Hindlimb muscle (tissue), 1 donor: ENCODE measurements at regions not wholly inside any gene's neighbourhood (a gene's known extent, or its start where the extent isn't known, plus 50 kb on each side); places are given as distances from the start of the nearest gene placed in this dataset.
A peak's percentile ranks its signal among the peaks of the same experiment; 100 is the strongest.

Experiments used
- DNase-seq: peaks from one replicate; pipeline ENCODE4 v3.0.0-alpha.2; 2013

DNA sequence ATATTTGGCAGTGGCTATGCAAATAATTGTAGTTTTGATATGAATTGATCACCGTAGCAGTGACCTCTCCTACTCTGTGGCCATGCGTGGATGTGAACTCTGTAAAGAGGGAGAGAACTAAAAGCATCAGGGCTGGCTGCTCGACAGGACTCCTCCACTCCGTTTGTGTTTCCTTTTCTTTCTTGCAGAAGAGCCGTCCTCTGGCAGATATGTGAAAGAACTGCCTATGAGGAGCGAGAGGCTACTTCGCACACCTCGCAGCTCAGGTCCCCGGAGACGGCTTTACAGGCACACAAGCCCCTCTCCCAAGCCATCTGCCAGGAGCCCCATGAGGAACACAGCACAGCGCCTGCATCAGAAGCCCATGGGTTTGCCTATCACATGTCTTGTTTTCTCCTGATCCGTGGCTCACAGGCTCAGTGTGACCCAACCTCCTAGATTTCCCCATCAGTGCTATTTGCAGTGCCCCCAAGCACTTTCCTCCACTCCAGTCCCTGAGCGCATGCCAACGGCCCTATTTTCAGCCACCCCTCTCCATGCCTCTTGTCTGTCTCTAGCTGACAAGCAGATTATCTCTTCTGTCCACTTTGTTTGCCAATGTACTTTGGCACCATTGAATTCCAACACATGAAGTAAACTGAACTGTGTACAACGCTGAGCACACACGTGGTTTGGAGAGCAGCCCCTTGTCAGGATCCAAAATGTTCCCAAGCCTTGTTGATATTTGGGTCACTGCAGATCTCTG is 164.3 kb upstream of the AKR1E2 start:
- DNase-seq = no peak

DNA sequence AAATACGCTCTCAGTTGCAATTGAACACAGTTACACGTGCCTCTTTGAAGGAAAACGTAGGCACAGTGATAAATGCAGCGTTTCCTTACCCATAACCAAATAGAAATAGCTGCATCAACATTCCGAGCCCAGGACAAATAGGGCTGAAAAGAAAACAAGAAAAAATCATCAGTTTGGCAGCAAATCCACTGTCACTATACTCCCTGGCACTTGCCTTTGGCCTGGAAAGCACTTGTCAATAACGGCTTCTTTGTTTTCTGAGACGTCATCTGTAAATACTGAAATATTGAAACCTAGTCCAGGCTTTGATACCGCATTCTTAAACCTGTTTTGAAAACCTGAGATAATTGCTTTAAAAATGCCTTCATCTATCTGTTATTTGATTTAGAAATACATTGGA is 167.2 kb upstream of the AKR1E2 start:
- no peak for DNase-seq

DNA sequence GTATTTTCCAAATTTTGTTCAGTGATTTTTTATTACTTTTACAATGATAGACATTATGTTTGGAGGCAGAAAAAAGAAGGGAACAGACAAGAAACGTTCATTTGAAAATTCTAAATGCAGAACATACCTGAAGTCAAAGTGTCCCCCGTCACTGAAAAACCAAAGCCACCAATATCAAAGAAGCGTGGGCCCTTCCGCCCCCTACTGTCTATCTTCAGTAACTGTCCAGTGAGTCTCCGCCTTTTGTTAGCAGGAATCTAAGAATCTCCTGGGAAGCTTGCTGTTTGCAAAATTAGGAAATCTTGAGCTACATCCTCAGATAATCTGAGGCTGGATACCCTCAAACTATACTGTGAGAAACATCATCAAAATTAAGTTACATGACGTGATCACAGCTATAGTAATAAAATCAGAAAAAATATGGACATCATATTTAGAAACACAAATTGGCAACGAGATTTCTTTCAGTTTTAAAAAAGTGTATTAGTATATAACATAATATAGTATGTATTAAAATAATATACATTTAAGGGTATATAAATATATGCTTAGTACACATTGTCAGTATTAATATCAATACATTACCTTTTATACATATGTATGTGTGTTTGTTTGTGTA is 169.3 kb upstream of the AKR1E2 start:
- DNase-seq = no peak

DNA sequence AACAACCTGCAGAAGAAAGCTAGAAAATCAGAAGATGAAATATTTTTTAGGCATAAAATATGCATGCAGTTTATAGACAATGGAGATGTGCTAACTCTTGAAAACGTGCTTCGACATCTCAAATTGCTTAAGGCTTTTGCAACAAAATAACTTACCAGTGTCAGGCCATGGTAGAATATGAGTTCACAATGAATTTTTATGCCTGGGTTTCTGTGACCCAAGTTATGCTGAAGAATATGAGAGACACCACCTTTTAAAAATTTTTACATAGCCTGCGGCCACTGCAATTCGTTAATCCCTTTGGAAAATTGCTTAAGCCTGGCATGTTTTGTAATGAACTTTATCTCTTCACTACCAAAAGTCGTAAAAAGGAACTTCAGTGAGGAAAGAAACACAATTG is 170.1 kb upstream of the AKR1E2 start:
- no peak for DNase-seq

DNA sequence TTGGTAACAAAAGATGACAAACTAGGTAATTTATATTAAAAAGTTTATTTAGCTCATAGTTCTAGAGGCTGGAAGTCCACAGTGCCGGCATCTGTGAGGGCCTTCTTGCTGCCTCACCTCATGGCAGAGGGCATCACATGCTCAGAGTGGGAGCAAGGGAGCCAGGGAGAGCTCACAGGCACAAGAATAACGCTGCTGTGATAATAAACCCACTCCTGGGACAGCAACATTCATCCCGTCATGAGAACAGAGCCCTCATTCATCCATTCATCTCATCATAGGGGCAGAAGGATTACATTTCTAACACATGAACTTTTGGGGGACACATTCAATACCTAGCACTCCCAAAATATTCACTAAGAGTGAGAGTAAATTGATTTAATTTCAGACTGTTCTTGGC is 170.6 kb upstream of the AKR1E2 start:
- DNase-seq = no peak

DNA sequence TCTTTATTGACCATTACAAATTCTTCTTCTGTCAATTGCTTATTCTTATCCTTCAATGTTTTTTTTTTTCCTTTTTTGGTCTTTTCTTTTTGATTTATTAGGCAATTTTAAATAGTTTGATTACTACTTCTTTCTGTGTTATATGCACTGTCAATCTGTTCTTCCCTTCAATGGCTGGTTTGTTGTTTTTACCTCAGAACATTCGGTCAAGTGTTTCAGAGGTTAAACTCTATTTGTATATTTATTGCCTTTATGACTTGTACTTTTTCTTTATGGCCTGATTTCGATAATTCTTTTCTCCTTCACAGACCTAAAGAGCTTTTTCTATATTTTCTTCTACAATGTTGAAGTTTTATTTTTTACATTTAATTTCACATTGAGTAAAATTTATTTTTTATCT is 171.5 kb upstream of the AKR1E2 start:
- no peak for DNase-seq

DNA sequence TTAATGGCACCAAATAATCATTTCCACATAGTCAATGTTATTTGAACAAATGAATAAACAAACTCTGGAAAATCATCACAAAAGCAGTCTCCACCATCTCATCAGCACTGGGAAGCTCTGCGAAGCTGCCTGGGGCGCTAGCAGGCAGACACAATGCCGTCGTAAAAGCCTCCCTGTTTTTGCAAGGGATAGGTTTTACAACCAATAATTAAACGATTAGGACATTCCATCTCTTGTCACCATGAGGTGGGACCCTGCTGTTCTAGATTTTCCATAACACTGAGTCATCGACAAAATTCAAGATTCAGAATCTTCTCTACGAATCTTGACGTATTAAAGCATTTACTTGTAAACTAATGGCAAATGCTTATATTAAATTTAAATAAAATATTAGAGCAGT is 172.8 kb upstream of the AKR1E2 start:
- no peak for DNase-seq

DNA sequence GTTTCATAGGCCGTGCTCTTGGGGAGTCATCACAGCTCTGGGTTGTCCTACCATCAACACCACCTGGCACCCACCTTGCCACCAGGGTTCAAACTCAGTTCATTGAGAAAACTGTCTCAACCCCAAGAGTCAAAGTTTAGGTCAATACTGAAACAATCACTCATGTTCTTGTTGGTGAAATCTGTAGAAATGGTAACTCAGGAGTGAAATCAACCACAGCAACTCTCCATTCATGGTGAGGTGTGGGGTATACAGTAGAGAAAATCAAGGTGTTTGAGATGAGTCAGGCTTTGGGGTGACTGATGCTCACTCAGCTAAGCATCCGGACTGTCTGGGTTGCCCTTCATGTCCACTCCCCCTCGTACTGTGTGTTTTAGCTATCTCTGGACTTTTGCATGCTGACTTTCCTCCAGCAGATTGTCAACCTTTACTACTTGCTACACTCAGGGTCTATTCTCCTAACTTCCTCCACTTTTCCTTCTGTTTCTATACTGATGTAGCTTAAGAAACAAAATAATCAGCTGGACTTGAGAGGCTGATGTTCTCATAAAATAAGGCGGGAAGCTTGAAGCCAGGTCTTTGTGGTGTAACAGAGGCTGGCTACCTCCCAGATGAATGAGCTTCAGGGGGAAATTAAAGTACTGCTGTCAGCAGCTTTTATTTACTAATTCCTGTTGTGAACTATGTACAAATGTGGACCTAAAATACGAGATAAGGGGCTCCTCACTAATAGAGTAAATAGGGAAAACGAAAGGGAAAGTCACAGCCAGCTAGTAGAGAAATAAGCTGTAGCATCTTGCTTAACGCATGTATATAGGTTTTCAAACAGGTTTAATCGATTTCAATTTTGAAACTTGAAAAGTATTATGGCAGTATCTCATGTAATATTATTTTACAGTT is 173.6 kb upstream of the AKR1E2 start:
- DNase-seq = no peak

DNA sequence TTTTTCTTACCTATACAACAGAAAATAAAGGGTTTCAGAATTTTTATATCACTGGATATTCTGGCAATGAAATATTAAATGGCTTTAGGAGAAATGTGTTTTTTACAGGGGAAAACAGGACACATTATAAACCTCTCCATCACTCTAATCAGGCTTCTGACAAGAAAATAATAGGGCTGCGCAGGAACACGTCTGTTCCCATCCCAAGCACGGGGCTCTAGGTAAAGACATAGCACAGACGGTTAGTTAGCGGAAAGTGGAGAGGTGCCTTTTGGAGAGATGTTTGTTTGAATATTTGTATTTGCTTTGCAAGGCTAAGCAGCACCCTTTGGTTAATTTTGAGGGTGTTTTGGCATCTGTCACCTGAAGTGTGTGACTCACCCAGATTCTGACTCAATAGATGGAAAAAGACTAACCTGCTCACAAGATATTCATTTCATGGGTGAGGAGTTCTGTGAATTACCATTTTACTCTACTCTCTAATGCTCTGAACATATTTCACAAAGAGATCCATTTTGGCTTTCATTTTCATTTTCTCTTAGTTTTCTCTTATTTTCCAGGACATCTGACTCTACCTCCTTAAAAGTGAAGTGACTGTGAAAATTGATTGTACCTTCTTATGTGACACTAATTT is 174.5 kb upstream of the AKR1E2 start:
- no peak for DNase-seq

DNA sequence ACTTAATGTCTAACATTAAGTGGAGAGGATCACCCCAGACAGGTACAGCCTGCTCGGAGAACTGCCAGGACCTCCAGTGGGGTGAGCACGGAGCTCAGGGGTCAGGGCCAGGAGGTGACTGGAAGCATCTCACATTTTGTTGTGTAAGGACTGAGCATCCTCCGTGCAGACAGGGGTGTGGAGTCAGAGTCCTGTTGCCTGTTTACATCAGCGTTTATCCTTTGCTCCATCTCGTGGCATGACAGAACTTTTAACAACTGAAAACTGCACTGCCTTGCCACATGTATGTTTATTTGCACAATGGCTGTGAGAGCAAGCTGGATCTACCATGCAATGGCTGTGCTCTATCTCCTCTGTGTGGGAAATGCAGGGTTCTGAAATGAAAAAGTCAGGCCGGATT is 175.4 kb upstream of the AKR1E2 start:
- peak; percentile 37 for DNase-seq

DNA sequence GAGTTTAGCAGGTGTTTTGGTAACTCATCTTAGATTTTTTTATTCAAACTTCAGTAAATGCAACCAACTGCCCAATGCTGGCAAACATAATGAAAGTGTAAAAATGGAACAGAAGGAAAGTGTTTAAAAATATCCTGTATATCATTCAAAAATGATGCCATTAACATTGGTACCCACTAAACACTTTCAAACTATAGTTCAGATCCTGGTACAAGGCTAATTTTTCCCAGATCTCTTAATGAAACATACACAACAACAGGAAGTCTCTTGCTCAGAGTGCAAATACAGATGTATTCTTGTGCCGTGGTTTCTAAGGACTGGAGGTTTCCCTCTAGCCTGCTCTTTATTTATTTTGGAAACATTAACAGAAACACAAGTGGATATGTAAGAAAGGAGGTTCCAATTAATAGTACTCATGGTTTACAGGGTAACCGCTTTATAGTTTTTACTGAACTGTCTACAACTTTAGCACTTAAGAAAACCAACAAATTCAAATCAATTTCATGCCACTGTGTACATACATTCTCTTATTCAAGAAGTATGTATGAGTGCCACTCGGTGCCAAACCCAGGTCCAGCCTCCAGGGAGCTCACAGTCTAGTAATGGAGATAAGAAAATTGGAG is 176.0 kb upstream of the AKR1E2 start:
- no peak for DNase-seq

DNA sequence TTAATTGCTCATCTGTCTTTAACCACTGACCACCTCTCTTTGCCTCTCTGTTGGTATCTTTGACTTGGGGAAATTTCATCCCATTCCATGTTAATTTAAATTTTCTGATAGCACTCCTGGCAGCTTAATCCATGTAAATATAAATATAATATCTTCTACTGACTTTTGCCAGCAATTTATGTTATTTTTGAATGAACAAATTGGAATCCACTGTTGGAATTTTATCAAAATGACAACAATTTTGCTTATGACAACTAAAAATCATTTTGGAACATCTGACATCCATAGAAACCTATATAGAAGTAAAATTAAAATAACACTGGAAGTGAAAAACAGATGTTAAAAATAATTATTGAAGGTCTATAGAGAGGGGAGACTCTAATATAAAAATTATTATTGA is 176.5 kb upstream of the AKR1E2 start:
- no peak for DNase-seq

DNA sequence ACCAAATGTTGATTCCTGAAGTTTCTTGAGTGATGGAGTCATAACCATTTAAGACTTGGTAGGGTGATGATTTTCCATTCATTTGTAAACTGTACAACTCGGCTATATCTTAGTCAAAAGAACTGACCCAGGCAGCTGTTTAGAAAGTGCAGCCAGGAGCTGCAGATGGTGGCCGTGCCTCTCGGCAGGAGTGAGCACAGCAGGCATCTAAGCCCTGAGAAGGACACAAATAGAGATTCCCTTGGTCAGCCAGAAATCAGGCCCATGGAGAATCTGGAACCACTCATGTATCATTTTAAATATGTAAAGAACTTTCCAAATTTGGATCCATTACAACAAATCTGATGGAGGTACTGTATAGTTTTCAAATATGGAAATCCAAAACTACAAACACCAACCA is 177.0 kb upstream of the AKR1E2 start:
- no peak for DNase-seq

DNA sequence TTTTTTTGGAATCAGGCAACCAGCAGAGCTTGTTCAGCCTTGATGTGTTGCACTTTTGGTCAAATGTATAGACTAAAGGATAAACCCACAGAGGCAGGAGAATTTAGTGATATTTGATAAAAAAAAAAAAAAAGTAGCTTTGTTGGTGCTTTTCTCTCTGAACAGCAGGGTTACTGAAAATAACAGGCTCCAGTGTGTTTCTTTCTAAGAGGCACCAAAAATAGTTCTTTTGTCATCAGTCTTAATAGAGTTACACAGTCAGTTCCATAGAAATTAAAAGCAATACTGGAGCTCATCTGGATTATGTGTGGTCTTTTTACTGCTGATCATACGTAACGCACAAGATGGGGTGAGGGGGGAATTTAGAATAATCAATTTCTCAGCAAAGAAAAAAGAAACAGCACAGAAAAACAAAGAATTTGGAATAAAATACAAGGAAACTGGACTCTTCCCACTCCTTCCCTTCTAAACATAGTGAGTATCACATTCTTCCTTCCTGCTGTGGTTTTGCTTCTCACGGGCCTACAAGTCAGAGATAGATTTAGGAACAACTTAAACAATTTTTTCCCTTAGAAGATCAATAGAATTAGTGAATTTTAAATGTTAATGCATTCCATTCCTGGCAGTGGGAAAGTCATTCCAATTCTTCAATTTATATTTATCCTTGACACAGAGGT is 178.8 kb upstream of the AKR1E2 start:
- no peak for DNase-seq

DNA sequence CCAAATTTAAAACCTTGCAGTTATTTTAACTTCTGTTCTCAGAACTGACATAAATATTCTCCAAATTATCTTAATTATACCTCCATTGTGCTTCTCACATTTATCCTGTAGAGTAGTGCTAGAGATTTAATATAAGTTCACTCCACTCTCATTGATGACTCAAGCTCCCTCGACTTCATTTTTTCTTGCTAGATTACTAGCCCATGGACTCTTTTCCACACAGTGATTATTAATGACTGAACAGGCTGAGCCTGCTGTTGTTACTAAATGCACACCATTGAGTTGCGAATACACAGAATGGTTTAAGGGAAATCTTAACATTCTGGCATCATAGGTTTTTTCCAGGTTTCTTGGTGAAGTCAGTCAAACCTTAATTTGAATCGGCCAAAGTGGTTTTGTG is 179.5 kb upstream of the AKR1E2 start:
- no peak for DNase-seq

DNA sequence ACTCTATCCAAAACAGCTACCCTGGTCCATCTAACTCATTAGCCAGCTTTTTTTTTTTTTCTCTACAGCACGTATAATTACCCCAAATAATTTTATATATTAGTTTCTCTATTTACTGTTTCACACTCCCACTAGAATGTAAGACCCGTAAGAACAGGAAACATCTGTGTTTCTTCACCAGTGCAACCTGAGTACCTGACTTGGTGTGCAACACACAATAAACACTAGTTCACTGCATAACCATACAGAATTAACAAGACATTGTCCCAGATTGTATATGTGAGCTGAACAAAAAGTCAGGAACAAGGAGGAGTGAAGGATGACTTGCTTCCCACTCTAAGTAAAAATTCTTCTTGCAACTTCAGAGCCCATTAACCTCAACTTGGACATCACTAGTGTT is 180.2 kb upstream of the AKR1E2 start:
- no peak for DNase-seq

DNA sequence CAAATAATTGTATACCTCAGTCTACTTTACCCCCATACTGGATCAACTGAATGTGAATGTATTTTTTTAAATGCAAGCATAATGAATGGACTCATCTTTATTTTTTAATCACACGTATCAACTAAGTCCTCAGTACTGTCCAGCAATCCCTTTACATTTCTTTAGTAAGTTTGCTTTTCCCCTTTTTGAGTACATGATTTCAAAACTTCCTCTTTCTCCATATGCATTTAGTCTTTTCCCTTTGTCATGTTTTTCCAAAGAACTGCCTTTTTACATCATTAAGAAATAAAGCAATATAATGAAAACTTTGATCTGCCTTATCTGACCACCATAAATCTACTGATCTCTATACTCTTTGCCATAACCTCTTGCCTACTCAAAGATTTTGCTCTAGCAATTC is 182.5 kb upstream of the AKR1E2 start:
- DNase-seq = no peak

DNA sequence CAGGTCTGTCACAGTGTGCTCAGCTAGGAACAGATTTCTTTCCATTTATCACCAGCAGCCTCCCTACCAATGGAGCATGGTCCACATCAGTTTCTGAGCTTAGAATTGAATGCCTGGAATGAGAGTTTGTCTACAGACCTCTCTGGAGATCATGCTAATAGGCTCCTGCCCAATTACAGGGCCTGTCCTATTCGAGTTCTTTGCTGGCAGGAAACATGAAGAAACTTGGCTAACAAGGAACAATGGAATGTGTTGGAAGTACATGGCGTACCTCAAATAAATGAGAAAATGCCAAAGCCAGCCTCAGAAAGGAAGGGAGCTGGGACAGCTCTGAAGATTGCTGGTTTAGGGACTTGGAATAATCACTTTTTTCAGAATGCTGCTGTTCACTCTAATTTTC is 186.0 kb upstream of the AKR1E2 start:
- no peak for DNase-seq

DNA sequence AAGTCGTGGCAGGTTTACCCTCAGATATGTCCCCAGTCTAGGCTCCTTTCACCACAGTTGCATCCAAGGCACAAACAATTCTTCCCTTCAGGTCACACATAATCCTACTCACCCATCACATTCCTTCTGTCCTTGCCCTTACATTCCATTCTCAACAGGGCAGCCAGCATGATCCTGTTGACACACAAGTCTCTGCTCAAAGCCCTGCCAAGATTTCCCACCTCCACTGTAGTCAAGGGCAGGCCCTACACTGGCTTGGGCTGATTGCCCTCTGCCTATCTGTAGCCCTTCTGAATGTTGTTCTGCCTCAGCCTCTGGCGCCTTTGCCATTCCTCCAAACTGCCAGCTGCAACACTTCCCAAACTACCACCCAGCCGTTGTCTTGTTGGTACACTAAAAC is 187.9 kb upstream of the AKR1E2 start:
- DNase-seq = no peak

DNA sequence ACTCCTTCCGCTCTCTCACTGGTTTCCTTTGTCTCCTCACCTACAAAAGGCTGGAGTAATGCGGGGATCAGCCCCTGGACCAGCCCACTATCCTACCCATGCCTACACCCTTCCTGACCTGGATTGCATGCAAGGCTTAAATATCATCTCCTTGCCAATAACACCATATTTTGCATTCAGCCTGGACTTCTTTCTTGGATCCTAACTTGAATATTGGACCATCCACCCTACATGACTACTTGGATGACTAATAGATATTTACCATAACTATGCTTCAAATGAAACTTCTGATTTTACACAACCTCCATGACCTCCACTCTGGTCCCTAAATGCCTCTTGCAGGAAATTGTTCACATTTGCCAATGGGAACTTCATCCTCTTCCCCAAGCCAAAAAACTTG is 188.3 kb upstream of the AKR1E2 start:
- DNase-seq = no peak

DNA sequence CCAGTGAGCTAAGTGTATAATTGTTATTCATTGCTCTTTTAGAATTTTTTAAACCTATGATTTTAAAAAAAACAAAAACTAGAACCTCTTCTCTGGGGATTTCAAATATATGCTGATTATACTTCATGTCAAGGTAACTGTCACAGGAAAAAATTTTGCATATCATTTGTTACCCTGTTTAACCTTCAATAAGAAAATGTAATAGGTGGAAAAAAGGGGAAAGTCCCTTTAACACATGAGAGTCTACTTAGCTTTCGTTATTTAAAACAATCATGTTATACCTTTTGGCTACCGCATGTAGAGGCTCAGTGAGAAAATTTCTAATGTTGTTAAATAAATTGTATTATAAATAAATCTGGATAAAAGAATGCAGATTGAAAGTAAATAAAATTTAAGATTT is 190.1 kb upstream of the AKR1E2 start:
- no peak for DNase-seq

DNA sequence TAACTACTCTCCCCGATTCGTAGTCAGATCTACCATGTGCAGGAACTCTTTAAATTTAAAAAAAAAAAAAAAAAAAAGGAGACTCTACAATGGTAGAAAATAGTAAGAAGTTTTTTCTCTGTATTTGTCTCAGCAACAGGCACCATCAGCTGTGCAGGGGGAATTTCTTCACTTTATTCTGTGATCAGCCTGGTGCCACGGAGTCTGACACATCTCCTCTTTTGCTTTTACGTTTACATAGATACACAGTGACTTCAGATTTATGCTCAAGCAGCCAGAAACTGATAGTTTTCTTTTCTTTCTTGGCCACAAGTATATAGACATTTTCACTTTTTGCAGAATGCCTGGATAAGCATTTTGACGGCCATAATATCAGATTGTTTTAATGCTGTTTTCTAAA is 190.6 kb upstream of the AKR1E2 start:
- no peak for DNase-seq
